Activated gamma-delta T cell treated with Interleukin-2 at 50 U/mL for 16 hours (primary cell): ENCODE measurements at regions not wholly inside any gene's neighbourhood (a gene's known extent, or its start where the extent isn't known, plus 50 kb on each side); places are given as distances from the start of the nearest gene placed in this dataset.

Experiments used
- DNase-seq: peaks from one replicate; pipeline ENCODE4 v3.0.0-alpha.2; 2020

GRCh38 chr19:29093553-29093908 lies 119.4 kb downstream of the UQCRFS1 start:
- no peak for DNase-seq

- DNase-seq: no peak
Observed at GRCh38 chr19:29092712-29093552, 120.0 kb downstream of the UQCRFS1 start.

GRCh38 chr19:29090783-29091526 lies 122.0 kb downstream of the UQCRFS1 start:
- DNase-seq: no peak

- DNase-seq: no peak
Observed at GRCh38 chr19:29089315-29089870, 123.6 kb downstream of the UQCRFS1 start.

- no peak for DNase-seq
Observed at GRCh38 chr19:29088761-29089160, 124.2 kb downstream of the UQCRFS1 start.

GRCh38 chr19:29086646-29087045 lies 126.3 kb downstream of the UQCRFS1 start:
- DNase-seq: no peak

- DNase-seq: no peak
Observed at GRCh38 chr19:29086182-29086581, 126.8 kb downstream of the UQCRFS1 start.

- DNase-seq: no peak
Observed at GRCh38 chr19:29085630-29086029, 127.3 kb downstream of the UQCRFS1 start.

- DNase-seq: no peak
Observed at GRCh38 chr19:29085206-29085605, 127.7 kb downstream of the UQCRFS1 start.

GRCh38 chr19:29084266-29084665 lies 128.7 kb downstream of the UQCRFS1 start:
- DNase-seq: no peak

- no peak for DNase-seq
Observed at GRCh38 chr19:29083863-29084262, 129.1 kb downstream of the UQCRFS1 start.

GRCh38 chr19:29079356-29080032 lies 133.5 kb downstream of the UQCRFS1 start:
- DNase-seq: no peak

- no peak for DNase-seq
Observed at GRCh38 chr19:29076963-29077362, 136.0 kb downstream of the UQCRFS1 start.

GRCh38 chr19:29076161-29076560 lies 136.8 kb downstream of the UQCRFS1 start:
- DNase-seq: no peak

- no peak for DNase-seq
Observed at GRCh38 chr19:29075149-29075548, 137.8 kb downstream of the UQCRFS1 start.

GRCh38 chr19:29074579-29074978 lies 138.4 kb downstream of the UQCRFS1 start:
- DNase-seq: no peak

GRCh38 chr19:29067831-29068230 lies 145.1 kb downstream of the UQCRFS1 start:
- no peak for DNase-seq

GRCh38 chr19:29062475-29063435 lies 150.2 kb downstream of the UQCRFS1 start:
- DNase-seq: no peak

GRCh38 chr19:29060813-29061364 lies 152.1 kb downstream of the UQCRFS1 start:
- DNase-seq: no peak

GRCh38 chr19:29056535-29056934 lies 156.4 kb downstream of the UQCRFS1 start:
- DNase-seq: no peak

- DNase-seq: no peak
Observed at GRCh38 chr19:29054886-29055675, 157.9 kb downstream of the UQCRFS1 start.
